D721Med (cell line): ENCODE measurements at regions not wholly inside any gene's neighbourhood (a gene's known extent, or its start where the extent isn't known, plus 50 kb on each side); places are given as distances from the start of the nearest gene placed in this dataset.

Experiments
- DNase-seq: peaks from one replicate; pipeline ENCODE4 v3.0.0; 2011; ENCODE audit warnings: low spot score; ENCODE audit not compliant: insufficient read length
- FAIRE-seq: peaks from 2 replicates; lab custom pipeline; 2011; peaks lifted over from hg19 to GRCh38; lab: Jason Lieb, UNC
- TF ChIP-seq, protein P1 (sequence below): IDR thresholded peaks from 2 replicates; pipeline ENCODE4 v1.5.1; 2012; ENCODE audit warnings: mild to moderate bottlenecking, control low read depth; ENCODE audit not compliant: insufficient read depth; ENCODE audit errors: missing control alignments

DNA sequence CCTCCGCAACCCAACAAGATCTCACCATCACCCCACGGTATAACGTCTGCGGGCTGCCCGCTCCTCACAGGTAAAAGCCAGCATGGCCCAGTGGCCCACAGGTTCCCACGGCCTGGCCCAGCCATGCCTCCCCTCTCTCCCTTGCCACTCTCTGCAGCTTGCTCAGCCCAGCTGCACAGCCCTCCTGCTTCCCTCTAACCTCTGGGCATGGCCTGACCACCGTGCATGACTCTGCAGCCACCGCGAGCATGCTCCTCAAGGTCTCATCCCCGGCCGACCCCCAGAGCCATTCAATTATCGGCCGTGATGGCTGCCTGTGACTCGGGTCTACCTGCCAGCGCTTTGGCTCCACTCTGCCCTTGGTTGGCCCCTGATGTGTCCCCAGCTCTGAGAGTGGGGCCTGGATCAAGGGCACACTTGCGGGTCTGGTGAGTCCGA lies 185.5 kb downstream of the CTTN start:
- FAIRE-seq, result no peak

DNA sequence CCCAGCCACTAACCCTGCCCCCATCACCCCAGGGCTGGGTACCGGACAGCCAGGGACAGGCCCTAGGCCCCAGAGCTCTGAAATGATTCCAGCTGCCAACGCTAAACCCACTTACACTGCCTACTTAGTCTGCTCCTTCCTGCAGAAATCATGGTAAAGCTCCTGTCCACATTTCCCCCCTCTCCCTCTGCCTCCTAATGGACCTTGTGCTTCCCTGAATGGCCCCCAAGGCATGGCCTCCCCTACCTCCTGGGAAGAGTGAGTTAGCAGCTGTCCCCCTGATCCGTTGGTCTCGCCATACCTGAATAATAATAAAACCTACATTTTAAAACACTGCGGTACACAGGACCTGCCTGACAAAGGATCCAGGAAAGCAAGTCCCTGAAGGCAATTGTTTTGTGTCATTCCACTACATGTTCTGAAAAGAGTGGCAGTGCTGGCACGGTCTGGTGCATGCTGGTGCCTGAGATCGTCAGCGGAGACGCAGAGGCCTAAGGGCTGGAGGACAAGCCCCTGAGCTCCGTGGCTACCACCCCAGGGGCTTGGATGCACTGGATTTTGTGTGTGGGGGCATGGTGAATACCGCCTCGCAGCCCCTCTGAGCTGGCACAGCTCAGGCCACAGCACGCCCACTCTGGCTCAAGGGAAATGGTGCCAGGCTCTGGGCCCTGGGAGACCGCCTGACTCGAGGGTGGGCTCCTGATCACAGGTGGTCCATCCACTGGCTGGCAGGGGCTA lies 186.3 kb downstream of the CTTN start:
- TF ChIP-seq, protein P1, sequence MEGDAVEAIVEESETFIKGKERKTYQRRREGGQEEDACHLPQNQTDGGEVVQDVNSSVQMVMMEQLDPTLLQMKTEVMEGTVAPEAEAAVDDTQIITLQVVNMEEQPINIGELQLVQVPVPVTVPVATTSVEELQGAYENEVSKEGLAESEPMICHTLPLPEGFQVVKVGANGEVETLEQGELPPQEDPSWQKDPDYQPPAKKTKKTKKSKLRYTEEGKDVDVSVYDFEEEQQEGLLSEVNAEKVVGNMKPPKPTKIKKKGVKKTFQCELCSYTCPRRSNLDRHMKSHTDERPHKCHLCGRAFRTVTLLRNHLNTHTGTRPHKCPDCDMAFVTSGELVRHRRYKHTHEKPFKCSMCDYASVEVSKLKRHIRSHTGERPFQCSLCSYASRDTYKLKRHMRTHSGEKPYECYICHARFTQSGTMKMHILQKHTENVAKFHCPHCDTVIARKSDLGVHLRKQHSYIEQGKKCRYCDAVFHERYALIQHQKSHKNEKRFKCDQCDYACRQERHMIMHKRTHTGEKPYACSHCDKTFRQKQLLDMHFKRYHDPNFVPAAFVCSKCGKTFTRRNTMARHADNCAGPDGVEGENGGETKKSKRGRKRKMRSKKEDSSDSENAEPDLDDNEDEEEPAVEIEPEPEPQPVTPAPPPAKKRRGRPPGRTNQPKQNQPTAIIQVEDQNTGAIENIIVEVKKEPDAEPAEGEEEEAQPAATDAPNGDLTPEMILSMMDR, result no peak
- no peak for DNase-seq
- no peak for FAIRE-seq

More for the DNA sequence above, 185.5 kb downstream of the CTTN start:
- no peak for DNase-seq
- TF ChIP-seq, protein P1, result no peak

DNA sequence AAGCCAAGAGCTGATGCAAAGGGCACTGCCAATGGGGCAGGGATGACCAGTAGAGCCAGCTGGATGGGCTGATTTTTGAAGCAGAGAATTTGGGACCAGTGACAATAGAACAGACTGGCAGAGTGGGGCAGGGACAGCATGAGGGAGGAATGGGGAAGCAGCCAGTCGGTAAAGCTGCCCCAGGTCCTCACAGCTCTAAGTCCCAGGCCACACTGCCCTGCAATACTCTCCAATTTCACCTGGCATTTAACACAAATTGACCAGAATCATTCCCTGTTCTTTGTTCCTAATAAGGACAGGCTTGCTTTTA lies 186.9 kb downstream of the CTTN start:
- FAIRE-seq, result no peak
- TF ChIP-seq, protein P1, result no peak
- DNase-seq, result no peak

DNA sequence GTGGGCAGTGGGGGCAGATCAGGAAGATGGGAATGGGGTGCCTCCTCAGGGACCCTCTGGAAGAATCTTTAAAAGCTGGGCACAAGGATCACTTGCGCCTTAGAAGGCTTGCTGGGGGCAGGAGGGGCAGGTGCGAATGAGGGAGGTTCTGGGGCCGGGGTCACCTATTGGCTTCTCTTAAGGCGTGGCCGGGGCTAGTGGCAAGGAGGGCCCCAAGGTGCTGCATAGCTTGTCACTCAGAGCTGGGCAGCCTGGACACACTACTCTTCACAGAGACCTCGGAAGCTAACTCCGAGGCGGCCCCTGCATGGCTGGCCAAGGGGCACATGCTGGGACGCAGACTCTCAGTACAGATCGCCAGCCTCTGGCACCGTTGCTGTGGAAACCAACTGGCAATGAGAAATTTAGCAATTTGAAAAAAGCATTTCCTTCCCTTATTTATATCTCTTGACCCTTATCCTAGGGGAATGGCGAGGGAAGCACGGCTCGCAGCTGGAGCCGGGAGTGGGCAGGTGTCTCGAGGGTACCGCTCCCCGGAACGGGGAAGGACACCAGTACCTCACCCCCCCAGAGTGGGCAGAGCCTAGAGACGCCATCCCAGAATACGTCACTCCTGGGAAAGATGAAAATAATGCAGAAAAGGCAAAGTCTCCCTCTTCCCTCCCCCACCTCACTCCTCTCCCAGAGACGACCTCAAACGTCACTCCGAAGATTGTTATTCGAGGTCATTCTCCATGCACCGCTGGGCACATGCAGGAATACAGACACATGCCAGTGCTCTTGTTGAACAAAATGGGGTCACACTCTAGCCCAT lies 188.1 kb downstream of the CTTN start:
- FAIRE-seq (no peak), DNase-seq (no peak)
- TF ChIP-seq, protein P1, result no peak

DNA sequence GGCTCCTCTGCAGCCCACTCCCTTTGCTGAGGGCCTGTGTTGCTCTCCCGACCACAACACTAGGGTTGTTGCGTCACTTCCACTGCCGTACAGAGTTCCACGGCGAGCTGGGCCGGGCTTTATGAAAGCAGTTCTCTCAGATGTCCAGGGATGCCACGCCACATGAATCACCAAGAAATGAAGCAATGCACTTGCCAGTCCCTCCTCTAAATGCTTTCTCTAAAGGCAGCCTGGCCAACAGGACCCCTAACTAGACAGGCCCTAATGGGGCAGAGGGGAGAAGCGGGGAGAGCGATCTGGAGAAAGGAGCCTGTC lies 188.7 kb downstream of the CTTN start:
- FAIRE-seq (no peak), DNase-seq (no peak)
- TF ChIP-seq, protein P1, result no peak

DNA sequence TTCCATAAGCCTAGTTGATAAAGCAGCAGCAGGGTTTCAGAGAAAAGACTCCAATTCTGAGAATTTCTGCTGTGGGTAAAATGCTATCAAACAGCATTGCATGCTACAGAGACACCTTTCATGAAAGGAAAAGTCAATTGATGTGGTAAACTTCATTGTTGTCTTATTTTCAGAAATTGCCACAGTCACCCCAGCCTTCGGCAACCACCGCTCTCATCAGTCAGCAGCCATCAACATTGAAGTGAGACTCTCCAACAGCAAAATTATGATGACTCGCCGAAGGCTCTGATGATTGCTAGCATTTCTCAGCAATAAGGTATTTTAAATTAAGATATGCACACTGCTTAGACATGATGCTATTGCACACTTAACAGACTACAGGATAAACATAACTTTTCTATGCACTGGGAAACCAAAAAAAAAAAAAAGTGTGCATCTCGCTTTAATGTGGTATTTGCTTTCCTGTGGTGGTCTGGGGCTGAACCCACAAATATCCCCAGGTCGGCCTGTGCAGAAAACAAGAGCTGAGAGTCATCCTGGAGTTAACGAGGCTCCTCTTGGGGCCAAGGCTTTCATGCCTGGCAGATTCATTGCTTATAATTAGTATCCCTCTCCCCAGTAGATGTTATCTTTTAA lies 192.1 kb downstream of the CTTN start:
- TF ChIP-seq, protein P1, result no peak
- no peak for DNase-seq
- FAIRE-seq, result no peak
